Esophagus muscularis mucosa (tissue), 4 donors: ENCODE measurements at regions not wholly inside any gene's neighbourhood (a gene's known extent, or its start where the extent isn't known, plus 50 kb on each side); places are given as distances from the start of the nearest gene placed in this dataset.
"Not testable (repeated sequence)": the region's sequence is repeated elsewhere in the genome, so short reads cannot be mapped to it uniquely, and the experiment has no call there.

ENCODE experiments used
- DNase-seq: peaks from one replicate; pipeline ENCODE4 v3.0.0-alpha.2; 2017; ENCODE audit errors: extremely low spot score
- H3K27ac ChIP-seq, 4 donors: fragments of 200-600 bp; sonication (generic); replicated peaks in 1 of 4; 1 replicate in 3 of 4; 2 replicates in 1 of 4; pipeline ENCODE4 v1.5.1; 2016 to 2019; ENCODE audit warnings: mild to moderate bottlenecking in 1 of 4
- H3K27me3 ChIP-seq, 4 donors: fragments of 200-600 bp; sonication (generic); one replicate each; pipeline versions ENCODE4 v1.5.1 to v1.6.0; 2016 to 2019
- H3K36me3 ChIP-seq, 4 donors: fragments of 200-600 bp; sonication (generic); one replicate each; pipeline ENCODE4 v1.5.1; 2016 to 2019
- H3K4me1 ChIP-seq, 4 donors: fragments of 200-600 bp; sonication (generic); one replicate each; pipeline ENCODE4 v1.5.1; 2016 to 2019
- H3K4me3 ChIP-seq, 4 donors: fragments of 200-600 bp; sonication (generic); 1 replicate in 2 of 4; 2 replicates in 2 of 4; pipeline ENCODE4 v1.5.1; 2016 to 2019; ENCODE audit warnings: mild to moderate bottlenecking in 4 of 4, moderate library complexity in 1 of 4
- H3K9me3 ChIP-seq, 4 donors: fragments of 200-600 bp; sonication (generic); 1 replicate in 3 of 4; 2 replicates in 1 of 4; pipeline ENCODE4 v1.5.1; 2016 to 2019
- EP300 ChIP-seq: sonication (generic); formaldehyde crosslinking; IDR thresholded peaks from one replicate; pipeline ENCODE4 v1.6.1; 2017; ENCODE audit warnings: antibody characterized with exemption
- POLR2A ChIP-seq: fragments of 450-650 bp; IDR thresholded peaks from one replicate; pipeline ENCODE4 v1.6.1; 2017; ENCODE audit warnings: antibody characterized with exemption, moderate library complexity, mild to moderate bottlenecking, low read depth
- POLR2AphosphoS5 ChIP-seq, 2 donors: sonication (generic); formaldehyde crosslinking; IDR thresholded peaks; one replicate each; pipeline ENCODE4 v1.6.1; 2017; ENCODE audit warnings: antibody characterized with exemption in 2 of 2
- WGBS: methylation state at CpG from one replicate; pipeline ENCODE4 v1.1.5; 2018; 5-methylcytosine and 5-hydroxymethylcytosine counted together
- intact Hi-C: fragments of 100-400 bp; cut with DNase I; formaldehyde crosslinking; loops from one replicate; pipeline ENCODE4 v1.15.1; 2023
- TF ChIP-seq, protein P1 (sequence below), 3 experiments: fragments of 200-600 bp in 2 of 3; fragments of 450-650 bp in 1 of 3; sonication (generic) in 2 of 3; IDR thresholded peaks; one replicate each; pipeline ENCODE4 v1.5.1; 2017 to 2019; ENCODE audit warnings: antibody characterized with exemption in 3 of 3, mild to moderate bottlenecking in 2 of 3, moderate library complexity in 1 of 3

DNA sequence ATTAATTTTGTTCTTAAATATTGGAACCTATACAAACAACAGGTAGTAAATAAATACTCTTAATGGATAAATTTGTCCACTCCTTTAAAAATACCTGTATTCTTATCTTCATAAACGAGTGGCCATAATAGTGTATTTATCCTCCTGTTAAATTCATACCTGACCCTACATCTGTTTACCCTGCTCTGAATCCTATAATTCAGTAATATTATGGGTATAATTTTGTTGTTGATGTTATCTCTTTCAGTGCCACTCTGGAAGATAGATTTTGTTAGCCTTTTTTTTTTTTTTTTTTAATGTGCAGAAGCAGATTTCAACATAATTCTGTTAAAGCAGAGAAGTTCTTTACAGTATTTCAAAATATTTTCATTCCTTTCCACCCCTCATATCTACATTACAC lies 1337.9 kb downstream of the PLA2G4A start:
- TF ChIP-seq POLR2A = no peak
- no peak for TF ChIP-seq POLR2AphosphoS5 (IDR thresholded peaks at IDR 0.05)
- no peak for TF ChIP-seq EP300
- TF ChIP-seq, protein P1, sequence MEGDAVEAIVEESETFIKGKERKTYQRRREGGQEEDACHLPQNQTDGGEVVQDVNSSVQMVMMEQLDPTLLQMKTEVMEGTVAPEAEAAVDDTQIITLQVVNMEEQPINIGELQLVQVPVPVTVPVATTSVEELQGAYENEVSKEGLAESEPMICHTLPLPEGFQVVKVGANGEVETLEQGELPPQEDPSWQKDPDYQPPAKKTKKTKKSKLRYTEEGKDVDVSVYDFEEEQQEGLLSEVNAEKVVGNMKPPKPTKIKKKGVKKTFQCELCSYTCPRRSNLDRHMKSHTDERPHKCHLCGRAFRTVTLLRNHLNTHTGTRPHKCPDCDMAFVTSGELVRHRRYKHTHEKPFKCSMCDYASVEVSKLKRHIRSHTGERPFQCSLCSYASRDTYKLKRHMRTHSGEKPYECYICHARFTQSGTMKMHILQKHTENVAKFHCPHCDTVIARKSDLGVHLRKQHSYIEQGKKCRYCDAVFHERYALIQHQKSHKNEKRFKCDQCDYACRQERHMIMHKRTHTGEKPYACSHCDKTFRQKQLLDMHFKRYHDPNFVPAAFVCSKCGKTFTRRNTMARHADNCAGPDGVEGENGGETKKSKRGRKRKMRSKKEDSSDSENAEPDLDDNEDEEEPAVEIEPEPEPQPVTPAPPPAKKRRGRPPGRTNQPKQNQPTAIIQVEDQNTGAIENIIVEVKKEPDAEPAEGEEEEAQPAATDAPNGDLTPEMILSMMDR (IDR thresholded peaks at IDR 0.05) = no peak
- no peaks in the 10 kb centered on the region for H3K4me1 ChIP-seq
- H3K36me3 ChIP-seq = no peaks in the 10 kb centered on the region
- H3K4me3 ChIP-seq = no peak overlapping the region
- no peak overlapping the region for H3K27ac ChIP-seq
- no peaks in the 10 kb centered on the region for H3K9me3 ChIP-seq
- intact Hi-C loops = no loop called here
- no peaks in the 10 kb centered on the region for H3K27me3 ChIP-seq
- WGBS = 88% methylated on average over 1 of the region's 1 CpG
- no peak for DNase-seq

GRCh38 chr1:188169971-188170370 lies 1341.2 kb downstream of the PLA2G4A start:
- Histone ChIP-seq H3K36me3 (no peaks in the 10 kb centered on the region), H3K27ac (no peak overlapping the region), H3K9me3 (no peaks in the 10 kb centered on the region), H3K27me3 (no peaks in the 10 kb centered on the region), H3K4me1 (no peaks in the 10 kb centered on the region), H3K4me3 (no peak overlapping the region)
- intact Hi-C loops = no loop called here
- 80% methylated on average over 1 of the region's 1 CpG for WGBS
- no peak for DNase-seq
- no peak for TF ChIP-seq POLR2AphosphoS5 (IDR thresholded peaks at IDR 0.05)
- TF ChIP-seq EP300 = no peak
- TF ChIP-seq POLR2A = no peak
- TF ChIP-seq, protein P1 (IDR thresholded peaks at IDR 0.05) = no peak

DNA sequence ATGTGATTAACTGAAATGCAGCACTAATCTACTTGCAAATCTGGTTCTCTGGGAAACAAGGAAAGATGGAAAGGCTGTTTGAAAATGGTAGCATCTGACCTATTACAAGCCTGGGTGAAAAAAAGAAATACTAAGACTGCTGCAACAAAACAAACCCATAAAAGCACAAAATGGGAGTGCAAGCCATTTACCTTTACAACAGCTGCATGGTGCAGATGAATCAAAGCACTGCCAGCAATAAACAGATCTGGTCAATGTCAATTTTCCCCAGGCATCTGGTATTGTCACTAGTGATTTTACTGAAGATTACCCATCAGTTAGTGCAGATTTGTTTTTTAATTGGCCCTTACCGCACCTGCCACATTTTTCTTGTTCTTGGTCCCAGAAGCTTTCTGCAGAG lies 1341.7 kb downstream of the PLA2G4A start:
- H3K27me3 ChIP-seq = no peaks in the 10 kb centered on the region
- WGBS = 95% methylated on average over 1 of the region's 1 CpG

GRCh38 chr1:188170935-188171334 lies 1342.2 kb downstream of the PLA2G4A start:
- no peaks in the 10 kb centered on the region for H3K9me3 ChIP-seq
- WGBS = 88% methylated on average over 1 of the region's 1 CpG

More for the DNA sequence above, 1341.7 kb downstream of the PLA2G4A start:
- H3K9me3 ChIP-seq = no peaks in the 10 kb centered on the region
- TF ChIP-seq, protein P1 (IDR thresholded peaks at IDR 0.05) = no peak
- TF ChIP-seq POLR2A (no peak), EP300 (no peak), POLR2AphosphoS5 (IDR thresholded peaks at IDR 0.05) (no peak)
- intact Hi-C loops = no loop called here
- no peak for DNase-seq
- H3K4me1 ChIP-seq = no peaks in the 10 kb centered on the region
- H3K4me3 ChIP-seq = no peak overlapping the region
- H3K36me3 ChIP-seq = no peaks in the 10 kb centered on the region
- no peak overlapping the region for H3K27ac ChIP-seq

GRCh38 chr1:188182063-188182462 lies 1353.3 kb downstream of the PLA2G4A start:
- H3K9me3 ChIP-seq, intact Hi-C loops, H3K27me3 ChIP-seq, H3K4me3 ChIP-seq, H3K36me3 ChIP-seq, DNase-seq, H3K4me1 ChIP-seq, H3K27ac ChIP-seq: not testable (repeated sequence)
- 91% methylated on average over 10 of the region's 10 CpGs for WGBS

More at GRCh38 chr1:188170935-188171334, 1342.2 kb downstream of the PLA2G4A start:
- intact Hi-C loops = no loop called here
- no peak for DNase-seq
- Histone ChIP-seq H3K4me3 (no peak overlapping the region), H3K36me3 (no peaks in the 10 kb centered on the region), H3K27ac (no peak overlapping the region), H3K27me3 (no peaks in the 10 kb centered on the region), H3K4me1 (no peaks in the 10 kb centered on the region)
- TF ChIP-seq, protein P1 (IDR thresholded peaks at IDR 0.05) = no peak
- no peak for TF ChIP-seq EP300
- TF ChIP-seq POLR2AphosphoS5 (IDR thresholded peaks at IDR 0.05) = no peak
